ENCODE measurements at regions not wholly inside any gene's neighbourhood (a gene's known extent, or its start where the extent isn't known, plus 50 kb on each side); places are given as distances from the start of the nearest gene placed in this dataset.
A peak's percentile ranks its signal among the peaks of the same experiment; 100 is the strongest.

DNA sequence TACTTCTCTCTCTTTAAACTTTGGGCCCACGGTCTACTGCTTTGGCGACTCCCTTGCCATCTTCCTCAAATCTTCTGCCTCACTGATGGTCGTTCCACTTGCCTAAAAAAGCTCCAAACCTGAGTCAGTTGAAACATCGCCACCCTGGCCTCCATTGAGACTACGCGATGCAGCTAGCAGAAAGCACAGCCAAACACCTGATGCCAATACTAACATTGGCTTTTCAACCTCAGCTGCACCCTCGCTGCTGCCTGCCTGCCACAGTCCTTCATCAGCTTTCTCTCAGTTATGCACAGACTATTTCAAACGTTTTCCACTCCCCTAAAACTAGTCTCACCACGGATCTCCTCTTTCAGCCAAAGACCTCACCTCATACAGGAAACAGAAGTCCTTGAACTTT, 214.2 kb upstream of the TMCO5A start:
- DNase-seq, result no peak

DNA sequence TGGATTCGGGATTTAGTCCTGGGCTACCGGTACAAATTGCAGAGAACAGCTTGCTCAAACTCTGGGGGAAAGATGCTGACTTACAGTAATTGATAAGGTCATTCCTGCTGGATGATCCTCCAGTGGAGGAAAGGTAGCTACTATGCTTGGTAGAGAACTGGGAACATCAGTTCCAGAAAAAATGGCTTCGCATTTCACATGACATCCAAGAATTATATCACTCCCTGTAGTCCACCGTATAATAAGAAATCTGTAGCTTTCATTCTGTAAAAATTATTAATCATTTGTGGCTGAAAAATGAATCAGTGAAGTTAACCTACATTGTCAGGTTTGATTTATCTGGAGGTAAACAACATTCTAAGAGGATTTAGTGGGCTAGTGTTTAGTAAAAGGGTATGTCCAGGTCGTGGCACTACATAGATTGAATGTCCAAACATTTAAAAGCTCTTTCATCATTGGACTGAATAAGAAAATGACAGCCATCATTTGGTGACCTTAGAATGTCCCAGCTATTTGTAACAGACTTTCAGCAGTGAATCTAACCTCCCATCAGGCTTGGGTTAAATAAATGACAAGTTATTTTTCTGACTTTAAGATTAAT, 203.2 kb upstream of the TMCO5A start:
- DNase-seq, result no peak

DNA sequence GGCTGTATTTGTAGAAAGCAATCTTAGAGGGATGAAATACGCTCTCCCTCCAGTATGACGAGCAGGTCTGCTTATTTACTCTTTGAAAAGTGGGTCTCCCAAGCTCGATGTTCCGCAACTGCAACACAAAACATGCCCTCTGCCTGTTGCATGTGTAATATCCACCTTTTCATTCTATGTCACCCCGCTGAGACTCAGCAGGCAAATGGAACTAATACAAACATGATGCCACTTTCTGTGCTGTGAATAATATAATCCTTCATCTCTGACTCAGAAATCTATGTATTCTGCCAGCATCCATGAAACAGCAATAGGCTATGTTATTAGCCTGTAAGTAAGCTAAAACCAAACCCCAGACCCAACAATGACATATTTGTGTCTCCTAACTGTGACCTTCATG, 200.8 kb upstream of the TMCO5A start:
- no peak for DNase-seq

DNA sequence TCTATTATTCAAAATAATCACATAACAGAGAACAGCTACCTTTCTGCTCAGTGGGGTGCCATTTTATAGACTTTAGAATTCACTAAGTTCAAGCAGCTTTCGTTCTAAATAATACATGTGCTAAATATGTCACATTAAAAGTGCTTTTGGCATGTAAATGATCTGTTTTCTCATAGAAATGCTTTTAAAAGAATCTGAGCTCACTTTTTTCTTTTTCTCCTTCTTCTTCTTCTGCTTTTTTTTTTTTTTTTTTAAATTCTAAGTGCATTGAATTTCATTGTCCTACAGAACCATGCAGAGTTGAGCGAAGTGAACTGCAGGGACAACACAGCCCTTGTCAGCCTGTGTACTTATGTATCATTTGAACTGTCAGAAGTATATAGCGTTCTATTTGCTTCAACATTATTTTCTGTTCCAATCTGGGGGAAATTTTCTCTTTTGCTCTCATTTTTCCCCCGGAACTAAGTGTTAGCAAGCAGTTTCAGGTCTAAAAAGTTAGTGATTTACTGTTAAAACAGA, 193.8 kb upstream of the TMCO5A start:
- no peak for DNase-seq

DNA sequence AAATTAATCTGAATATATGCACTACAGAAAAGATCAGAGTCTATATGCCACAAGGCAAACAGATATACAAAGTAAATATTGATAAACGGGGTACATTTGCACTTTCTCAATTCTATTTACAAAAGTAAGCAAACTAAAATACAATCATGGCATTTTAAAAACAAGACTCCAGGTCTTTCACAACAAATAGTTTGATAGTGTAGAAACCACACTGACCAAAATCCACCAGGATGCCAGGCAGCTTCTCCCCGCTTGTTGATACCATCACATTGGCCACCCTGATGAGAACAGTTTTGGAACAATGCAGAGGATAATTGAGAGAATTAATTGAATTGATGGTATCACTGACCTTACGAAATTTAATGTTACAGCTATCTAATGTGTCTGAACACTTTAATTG, 190.6 kb upstream of the TMCO5A start:
- no peak for DNase-seq

DNA sequence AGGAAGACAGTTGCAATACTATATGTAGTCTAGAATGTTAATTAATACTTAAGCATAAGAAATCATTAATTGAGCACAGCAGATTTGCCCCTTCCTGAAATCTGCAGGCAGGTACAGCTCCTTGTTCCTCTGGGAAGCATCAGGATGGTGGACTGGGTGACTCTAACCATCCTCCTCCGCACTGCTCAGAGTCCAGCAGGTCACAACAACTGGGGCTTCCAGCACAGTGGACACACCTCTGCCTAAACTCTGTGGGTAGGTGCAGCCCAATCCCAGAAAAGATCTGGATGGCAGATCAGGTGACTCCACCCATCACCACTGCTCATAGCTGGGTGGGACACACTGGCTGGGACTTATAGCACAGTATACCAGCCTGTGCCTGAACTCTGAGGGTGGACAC, 189.9 kb upstream of the TMCO5A start:
- DNase-seq, result no peak

DNA sequence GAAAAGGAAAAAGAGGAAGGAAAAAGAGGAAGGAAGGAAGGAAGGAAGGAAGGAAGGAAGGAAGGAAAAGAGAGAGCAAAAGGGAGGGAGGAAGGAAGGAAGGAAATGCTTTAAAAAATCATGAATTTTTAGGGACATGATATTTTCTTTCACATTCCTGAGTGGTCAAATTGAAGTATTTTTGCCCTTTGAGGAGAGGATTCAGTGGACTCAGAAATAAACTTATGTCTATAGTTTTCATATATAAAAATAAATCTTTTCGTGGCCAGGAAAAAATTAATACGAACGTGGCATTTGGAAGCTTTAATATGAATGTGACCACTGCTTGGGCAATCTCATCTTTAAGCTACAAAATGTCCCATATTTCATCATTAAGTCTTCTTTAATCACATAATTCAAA, 183.0 kb upstream of the TMCO5A start:
- no peak for DNase-seq

DNA sequence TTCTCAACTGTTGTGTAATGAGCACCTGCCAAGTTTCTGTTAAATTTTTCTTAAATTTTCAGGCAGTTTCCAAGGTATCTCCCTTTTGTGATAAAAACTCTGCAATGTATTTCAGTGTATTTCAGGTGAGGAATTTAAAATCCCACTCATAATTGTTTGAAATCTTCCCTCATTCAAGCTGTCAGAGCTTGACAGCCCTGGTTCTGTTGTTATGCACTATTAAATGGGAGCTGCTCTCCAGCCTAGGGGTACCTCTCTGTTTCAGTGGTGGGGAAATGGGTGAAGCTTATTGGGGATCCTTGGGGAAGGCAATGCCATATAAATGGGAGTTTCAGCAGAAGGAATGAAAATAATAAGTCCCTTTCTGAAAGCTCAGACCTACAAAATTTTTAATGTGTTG, 178.0 kb upstream of the TMCO5A start:
- no peak for DNase-seq

DNA sequence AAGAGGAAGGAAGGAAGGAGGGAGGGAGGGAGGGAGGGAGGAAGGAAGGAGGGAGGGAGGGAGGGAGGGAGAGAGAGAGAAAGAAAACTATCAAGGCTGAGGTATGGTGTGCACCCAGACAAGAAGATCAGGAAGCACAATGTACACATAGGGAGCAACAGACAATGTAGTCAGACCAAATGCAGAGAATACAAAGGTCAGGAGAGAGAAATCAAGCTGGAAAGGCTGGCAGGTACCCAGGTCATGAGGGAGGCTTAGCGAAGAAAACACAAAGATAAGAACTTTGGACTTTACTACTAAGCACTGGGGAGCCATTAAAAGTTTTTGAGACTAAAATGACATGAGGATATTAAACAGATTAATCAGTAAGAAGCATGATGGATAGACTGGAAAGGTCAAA, 176.0 kb upstream of the TMCO5A start:
- DNase-seq, result no peak

DNA sequence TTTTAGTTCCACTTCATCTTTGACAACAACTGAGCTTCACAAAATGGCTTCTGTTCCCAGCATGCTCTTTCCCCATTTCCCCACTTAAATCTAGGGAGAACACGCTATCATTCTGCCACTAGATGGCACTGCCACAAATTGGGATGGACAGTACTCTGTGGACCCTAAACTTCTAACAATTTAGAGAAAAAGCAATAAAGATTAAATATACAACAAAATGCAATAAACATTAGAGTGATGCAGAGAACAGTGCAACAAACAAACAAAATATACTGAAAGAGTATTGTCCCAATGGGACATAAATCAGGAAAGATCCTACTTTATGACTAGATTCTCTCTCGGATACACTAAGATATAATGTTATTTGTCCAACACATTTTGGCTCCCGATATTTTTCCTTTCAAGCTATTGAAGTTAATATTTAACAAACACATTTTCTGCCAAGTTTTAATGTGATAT, 169.7 kb upstream of the TMCO5A start:
- peak; percentile 31 for DNase-seq

DNA sequence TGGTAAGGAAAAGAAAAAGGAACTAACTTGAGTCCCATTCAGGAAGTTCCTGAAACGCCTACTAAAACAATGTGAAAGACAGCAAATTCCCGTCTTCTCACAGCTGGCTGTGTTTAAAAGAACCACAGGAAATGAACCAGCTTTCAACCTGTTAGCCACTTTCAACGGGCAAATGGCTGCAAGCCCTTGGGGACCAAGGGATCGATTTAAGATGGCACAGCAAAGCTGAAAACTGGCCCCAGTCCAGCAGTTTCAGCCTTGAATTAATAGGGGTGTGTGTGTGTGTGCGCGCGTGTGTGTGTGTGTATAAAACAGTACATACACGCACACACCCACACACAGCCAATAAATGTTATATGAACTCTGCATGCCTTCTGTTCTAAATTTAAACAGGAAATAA, 168.7 kb upstream of the TMCO5A start:
- DNase-seq, result no peak

DNA sequence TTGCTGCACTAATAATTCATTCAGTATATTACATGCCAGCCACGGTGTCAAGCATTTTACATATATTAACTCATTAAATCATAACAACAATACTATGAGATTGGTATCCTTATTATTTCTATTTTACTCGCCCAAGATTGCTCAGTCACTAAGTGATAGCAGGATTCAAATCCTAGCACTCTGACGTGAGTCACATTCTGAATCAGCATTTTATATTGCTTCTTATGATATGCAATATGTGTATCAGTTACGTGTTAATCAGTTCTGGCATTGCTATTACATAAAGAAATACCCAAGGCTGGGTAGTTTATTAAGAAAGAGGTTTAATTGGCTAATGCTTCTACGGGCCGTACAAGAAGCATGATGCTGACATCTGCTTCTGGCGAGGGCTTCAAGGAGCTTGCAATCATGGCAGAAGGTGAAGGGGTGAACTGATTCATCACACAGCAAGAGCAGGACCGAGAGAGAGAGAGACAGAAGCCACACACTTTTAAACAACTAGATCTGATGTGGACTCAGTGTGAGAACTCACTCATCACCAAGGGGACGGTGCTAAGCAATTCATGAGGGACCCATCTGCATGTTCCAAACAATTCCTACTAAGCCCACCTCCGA, 166.5 kb upstream of the TMCO5A start:
- no peak for DNase-seq

DNA sequence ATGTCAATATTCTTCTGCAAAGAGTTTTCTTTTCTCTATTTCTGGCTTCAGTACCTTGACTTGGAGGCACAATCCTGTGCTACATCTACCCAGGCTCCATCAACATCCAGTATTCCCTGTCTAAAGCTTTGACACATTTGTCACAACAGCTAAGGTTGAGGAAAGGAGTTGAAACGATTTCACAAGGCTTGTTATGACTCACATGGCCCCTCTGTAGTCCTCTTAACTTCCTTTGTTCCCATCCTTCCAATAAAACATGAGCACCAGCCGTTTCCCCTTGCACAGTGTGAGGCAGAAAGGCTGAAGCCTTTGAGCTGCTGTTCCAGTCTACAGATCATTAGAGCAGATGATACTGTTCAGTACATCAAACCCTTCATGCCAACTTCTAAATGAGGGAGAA, 163.0 kb upstream of the TMCO5A start:
- no peak for DNase-seq

DNA sequence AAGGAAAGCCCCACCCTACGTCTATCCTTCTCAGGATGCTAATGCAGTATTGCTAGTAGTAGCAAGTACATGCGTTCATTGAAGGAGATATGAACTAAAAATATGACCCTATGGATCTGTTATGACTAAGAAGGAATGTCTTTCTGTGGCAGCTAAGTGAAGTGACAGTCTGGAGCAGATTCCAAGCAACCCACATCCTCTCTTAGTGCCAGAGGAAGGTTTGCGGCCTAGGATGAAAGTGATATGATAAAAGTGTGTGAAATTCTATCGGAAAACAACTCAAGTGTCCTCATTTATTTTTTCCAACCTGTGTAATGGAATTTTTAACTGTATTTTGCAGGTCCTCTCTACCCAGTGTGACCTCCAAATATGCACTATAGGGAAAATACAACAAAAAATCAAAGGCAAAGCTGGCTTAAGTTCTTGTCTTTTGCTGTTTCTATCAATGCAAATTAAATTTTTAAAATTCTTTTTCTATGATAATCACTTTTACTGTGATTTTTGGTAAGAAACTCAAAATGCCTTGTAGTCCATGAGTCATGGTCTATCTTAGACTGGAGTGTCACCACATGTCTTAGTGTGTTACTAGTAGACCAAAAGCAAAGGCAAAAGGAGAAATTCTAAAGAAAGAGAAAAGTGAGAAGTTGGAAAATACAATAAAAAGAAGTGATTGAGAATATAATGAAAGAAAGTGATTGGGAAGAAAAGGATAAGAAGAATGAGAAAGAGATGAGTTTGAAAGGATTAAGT, 161.2 kb upstream of the TMCO5A start:
- DNase-seq, result no peak

DNA sequence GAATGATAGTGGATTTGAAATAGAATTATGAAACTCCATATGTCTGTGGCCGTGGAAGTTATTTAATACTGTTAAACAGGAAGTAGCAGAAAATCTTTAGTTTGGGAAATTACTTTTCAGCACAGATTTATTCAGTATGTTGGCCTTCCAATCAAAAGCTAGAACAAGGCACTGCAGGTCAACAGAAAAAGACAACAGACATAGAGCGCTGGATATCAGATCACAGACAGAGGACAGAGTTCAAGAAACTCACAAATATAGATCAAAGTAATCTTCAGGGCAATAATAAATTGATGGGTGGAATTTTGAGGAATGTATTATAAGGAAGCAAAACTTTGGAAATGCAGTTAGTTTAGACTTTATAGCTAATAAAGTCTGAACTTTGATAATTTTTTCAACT, 159.5 kb upstream of the TMCO5A start:
- DNase-seq, result no peak

DNA sequence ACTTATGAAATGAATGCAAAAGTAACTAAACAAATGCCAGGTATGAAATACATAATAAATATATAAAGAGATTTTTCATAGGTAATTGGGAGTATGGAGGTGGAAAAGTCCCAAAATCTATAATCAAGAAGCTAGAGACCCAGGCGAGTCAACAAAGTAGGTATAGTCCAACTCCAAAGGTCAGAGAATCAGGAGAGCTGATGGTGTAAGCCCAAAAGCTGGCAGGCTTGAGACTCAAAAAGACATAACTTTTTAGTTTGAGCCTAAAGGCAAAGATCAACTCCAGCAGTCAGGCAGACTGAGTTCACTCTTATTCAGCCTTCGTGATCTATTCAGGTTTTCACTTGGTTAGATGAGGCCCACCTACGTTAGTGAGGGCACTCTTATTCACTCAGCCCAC, 157.4 kb upstream of the TMCO5A start:
- DNase-seq, result no peak

DNA sequence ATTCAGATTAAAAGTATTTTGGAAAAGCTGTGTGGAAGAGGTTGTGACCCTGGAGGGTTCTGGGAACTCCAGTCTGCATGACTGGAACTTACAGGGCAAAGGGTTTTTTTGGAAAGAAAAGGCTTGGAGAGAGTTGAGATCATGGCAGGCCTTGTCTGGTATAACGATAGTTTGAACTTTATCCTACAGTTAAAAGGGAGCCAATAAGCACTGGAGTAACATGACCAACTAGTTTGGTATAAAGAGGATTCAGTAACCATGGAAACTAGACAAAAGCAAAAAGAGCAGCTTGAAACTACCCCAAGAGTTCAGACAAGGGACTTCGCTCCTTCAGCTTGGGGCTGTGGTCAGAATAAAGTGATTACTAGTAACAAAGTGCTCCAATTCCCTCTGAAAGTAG, 151.2 kb upstream of the TMCO5A start:
- DNase-seq, result no peak

DNA sequence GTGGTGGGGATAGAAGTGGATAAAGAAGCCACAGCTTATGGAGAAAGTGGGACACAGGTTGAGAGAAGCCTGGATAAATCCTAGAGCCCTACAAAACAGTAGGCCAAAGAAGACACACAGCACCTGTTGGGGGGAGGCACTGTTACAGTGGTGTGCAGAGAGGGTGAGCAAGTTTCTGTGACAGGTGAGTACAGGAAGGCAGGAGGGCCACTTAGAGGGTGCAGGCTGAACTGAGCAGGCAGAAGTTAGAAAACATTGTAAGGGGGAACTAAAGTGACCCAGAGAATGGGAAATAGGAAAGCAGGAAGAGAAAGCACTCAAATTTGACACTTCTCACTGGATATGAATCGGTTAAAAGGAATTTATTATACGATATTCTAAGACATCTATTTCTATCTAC, 146.1 kb upstream of the TMCO5A start:
- DNase-seq, result no peak

DNA sequence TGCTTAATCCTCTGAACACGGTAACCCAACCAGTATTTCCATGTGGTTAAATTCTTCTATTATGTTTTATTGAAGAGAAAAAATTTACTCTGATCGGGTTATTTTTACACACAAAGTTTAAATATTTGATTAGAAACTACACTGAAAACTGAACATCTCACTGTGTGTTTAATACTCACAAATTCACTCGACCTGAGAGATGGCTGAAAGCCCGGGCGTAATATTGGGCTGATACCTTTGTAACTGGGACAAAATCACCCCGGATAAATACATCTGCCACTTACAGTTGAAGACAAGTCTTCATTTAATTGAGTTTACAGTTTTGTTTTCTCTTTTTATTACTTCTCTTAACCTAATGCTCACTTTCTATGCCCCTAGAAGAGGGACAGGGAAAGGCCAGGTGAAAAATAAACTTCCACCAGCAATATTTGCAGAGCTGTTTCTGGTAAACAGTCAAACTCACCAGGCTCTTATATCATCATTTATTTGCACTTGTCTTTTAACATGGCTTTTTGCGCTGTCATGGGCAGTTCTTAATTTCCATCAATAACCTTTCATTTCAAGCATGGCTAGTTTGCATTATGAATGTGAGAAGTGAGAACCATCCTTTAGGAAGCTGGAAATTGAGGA, 145.6 kb upstream of the TMCO5A start:
- DNase-seq, result no peak

DNA sequence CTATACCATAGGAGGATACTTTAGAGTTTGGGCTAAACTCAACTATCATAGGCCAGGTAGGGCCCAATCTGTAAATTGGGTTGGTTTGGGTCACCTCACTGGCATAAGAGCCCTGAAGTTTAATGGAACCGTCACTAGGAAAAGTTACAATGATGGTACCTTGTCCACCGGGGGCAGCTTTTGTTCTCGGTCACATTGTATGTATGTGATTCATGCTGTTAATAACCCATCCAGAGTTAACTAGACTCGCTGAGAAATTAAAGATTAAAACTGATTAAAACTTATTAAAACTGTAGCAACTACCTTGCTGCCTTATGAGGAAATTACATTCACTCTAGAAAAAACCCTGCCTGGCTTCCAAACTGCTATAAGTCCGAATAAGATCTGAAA, 145.0 kb upstream of the TMCO5A start:
- no peak for DNase-seq

DNA sequence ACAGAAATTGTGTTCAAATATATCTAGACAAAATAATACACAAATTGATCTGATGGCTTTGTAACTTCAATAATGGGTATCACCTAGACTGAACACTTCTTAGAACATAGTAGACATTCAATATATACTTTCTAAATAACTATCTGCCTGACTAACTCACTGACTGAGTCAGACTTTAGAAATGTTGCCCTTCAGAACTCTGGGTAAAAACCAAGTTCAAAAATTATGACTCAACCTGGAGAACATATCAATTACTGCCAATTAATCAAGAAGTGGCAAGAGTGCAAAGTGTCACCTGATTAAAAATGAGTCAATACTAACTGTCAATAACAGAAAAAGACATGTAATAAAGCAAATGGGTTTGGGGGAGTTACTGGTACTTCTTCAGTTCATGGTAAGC, 144.6 kb upstream of the TMCO5A start:
- DNase-seq, result peak; percentile 48

DNA sequence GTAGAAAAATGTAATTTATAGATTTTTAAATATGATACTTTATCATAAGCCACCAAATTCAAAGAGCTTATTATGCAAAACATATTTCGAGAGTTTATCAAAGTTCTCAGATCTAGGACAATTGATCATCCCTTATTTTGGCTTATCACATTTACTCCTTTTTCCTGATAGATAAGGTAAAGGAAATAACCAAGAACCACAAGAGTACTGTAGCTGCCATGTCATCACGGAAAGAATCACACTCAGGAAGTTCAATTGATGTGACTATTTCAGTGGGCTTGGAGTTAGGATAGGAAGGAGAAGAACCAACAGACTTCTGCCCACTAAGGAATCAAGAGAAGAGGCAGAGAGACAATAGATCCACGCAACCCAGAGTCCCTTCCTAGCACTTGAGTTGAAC, 142.7 kb upstream of the TMCO5A start:
- DNase-seq, result no peak

DNA sequence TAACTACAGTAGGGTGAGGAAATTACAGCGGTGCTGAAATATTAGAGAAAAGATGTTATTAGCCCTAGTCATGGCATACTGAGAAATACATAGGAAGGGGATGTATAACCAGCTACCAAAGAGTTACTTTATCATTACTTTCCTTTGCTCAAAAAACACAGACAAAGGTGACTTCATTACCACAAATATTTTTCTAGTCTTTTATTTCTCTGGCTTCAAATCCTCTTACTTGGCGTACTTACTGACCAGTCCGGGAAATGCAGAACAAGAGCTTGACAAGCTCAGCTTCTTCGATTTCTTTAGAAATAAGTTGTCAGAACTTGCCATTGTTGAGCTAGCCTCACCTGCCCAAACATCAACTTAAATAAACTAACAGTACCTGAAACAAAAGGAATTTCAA, 142.1 kb upstream of the TMCO5A start:
- DNase-seq, result no peak

DNA sequence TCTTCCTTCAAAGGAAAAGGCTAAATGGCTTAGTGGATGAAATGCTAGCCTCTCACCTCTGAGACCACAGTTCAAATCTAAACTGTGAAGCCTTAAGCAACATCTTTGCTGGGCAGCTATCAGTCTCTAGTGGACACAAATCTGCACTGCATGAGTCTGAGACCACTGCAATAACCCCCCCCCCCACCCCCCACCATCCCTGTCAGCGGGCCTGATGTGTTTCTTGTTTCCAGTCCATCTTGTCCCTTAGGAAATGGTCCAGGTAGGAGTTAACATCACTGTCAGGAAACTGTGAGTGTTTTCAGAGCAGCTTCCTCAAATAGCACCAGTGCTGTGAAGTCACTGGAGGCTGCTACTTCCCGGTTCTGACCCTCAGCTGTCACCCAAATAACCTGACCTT, 140.6 kb upstream of the TMCO5A start:
- no peak for DNase-seq

All from NCI-H226 (cell line).